ENCODE measurements at regions not wholly inside any gene's neighbourhood (a gene's known extent, or its start where the extent isn't known, plus 50 kb on each side); places are given as distances from the start of the nearest gene placed in this dataset.

- TF ChIP-seq, protein P1, sequence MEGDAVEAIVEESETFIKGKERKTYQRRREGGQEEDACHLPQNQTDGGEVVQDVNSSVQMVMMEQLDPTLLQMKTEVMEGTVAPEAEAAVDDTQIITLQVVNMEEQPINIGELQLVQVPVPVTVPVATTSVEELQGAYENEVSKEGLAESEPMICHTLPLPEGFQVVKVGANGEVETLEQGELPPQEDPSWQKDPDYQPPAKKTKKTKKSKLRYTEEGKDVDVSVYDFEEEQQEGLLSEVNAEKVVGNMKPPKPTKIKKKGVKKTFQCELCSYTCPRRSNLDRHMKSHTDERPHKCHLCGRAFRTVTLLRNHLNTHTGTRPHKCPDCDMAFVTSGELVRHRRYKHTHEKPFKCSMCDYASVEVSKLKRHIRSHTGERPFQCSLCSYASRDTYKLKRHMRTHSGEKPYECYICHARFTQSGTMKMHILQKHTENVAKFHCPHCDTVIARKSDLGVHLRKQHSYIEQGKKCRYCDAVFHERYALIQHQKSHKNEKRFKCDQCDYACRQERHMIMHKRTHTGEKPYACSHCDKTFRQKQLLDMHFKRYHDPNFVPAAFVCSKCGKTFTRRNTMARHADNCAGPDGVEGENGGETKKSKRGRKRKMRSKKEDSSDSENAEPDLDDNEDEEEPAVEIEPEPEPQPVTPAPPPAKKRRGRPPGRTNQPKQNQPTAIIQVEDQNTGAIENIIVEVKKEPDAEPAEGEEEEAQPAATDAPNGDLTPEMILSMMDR (IDR thresholded peaks at IDR 0.05; ENCODE audit: low read depth, low read length, missing input control): no peak
- TF ChIP-seq, protein P2, sequence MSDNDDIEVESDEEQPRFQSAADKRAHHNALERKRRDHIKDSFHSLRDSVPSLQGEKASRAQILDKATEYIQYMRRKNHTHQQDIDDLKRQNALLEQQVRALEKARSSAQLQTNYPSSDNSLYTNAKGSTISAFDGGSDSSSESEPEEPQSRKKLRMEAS (IDR thresholded peaks at IDR 0.05): no peak
- TF ChIP-seq YY1 (IDR thresholded peaks at IDR 0.05): no peak
- no peak for TF ChIP-seq EGR1 (IDR thresholded peaks at IDR 0.05; ENCODE audit: low read depth in 2 of 2)
- no peak for TF ChIP-seq HNF4G (IDR thresholded peaks at IDR 0.05)
- TF ChIP-seq, protein P3, sequence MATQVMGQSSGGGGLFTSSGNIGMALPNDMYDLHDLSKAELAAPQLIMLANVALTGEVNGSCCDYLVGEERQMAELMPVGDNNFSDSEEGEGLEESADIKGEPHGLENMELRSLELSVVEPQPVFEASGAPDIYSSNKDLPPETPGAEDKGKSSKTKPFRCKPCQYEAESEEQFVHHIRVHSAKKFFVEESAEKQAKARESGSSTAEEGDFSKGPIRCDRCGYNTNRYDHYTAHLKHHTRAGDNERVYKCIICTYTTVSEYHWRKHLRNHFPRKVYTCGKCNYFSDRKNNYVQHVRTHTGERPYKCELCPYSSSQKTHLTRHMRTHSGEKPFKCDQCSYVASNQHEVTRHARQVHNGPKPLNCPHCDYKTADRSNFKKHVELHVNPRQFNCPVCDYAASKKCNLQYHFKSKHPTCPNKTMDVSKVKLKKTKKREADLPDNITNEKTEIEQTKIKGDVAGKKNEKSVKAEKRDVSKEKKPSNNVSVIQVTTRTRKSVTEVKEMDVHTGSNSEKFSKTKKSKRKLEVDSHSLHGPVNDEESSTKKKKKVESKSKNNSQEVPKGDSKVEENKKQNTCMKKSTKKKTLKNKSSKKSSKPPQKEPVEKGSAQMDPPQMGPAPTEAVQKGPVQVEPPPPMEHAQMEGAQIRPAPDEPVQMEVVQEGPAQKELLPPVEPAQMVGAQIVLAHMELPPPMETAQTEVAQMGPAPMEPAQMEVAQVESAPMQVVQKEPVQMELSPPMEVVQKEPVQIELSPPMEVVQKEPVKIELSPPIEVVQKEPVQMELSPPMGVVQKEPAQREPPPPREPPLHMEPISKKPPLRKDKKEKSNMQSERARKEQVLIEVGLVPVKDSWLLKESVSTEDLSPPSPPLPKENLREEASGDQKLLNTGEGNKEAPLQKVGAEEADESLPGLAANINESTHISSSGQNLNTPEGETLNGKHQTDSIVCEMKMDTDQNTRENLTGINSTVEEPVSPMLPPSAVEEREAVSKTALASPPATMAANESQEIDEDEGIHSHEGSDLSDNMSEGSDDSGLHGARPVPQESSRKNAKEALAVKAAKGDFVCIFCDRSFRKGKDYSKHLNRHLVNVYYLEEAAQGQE (IDR thresholded peaks at IDR 0.05): no peak
- TF ChIP-seq GABPA (IDR thresholded peaks at IDR 0.05 in 1 of 2, conservative IDR thresholded peaks at IDR 0.05 in 1 of 2): no peak
- no peak for TF ChIP-seq FOXA1 (IDR thresholded peaks at IDR 0.05)
- TF ChIP-seq, protein P4, sequence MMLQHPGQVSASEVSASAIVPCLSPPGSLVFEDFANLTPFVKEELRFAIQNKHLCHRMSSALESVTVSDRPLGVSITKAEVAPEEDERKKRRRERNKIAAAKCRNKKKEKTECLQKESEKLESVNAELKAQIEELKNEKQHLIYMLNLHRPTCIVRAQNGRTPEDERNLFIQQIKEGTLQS (IDR thresholded peaks at IDR 0.05): no peak
- no peak for TF ChIP-seq SP1 (IDR thresholded peaks at IDR 0.05)
- no peak for TF ChIP-seq RAD21 (IDR thresholded peaks at IDR 0.05)
- no peak for TF ChIP-seq RXRA (IDR thresholded peaks at IDR 0.05)
- no peak for TF ChIP-seq TAF1 (conservative IDR thresholded peaks at IDR 0.05)
These were observed 143.0 kb downstream of the EMP1 start for GRCh38 chr12:13339538-13339937.

Data from liver (tissue), 3 donors.